CD4-positive, CD25-positive, alpha-beta regulatory T cell (primary cell): ENCODE measurements at regions not wholly inside any gene's neighbourhood (a gene's known extent, or its start where the extent isn't known, plus 50 kb on each side); places are given as distances from the start of the nearest gene placed in this dataset.
"Not testable (repeated sequence)": the region's sequence is repeated elsewhere in the genome, so short reads cannot be mapped to it uniquely, and the experiment has no call there.

Experiments used
- ATAC-seq, 2 donors: fragments of 150-1000 bp; cut with Tn5 transposase; one replicate each; pipeline ENCODE4 v1.10.0; 2021; ENCODE audit warnings: low read depth in 2 of 2, moderate number of reproducible peaks in 2 of 2, moderate library complexity in 1 of 2
- DNase-seq, 3 donors: peaks; one replicate each; pipeline versions ENCODE4 v3.0.0 to v3.0.0-alpha.2; 2012 to 2022; ENCODE audit warnings: mixed read lengths in 1 of 3
- H3K27ac ChIP-seq: one replicate; pipeline ENCODE4 v1.7.0; 2013; ENCODE audit warnings: mild to moderate bottlenecking, low read length; ENCODE audit not compliant: insufficient read depth, poor library complexity, severe bottlenecking
- H3K27me3 ChIP-seq: one replicate; pipeline ENCODE4 v1.7.0; 2013; ENCODE audit warnings: low read length; ENCODE audit not compliant: control insufficient read depth, insufficient read depth
- H3K36me3 ChIP-seq: one replicate; pipeline ENCODE4 v1.7.0; 2013; ENCODE audit warnings: mild to moderate bottlenecking, low read length, moderate library complexity; ENCODE audit not compliant: control insufficient read depth, insufficient read depth
- H3K4me1 ChIP-seq: 2 replicates; pipeline ENCODE4 v1.7.0; 2013; ENCODE audit warnings: mild to moderate bottlenecking, low read length; ENCODE audit not compliant: insufficient read depth, control insufficient read depth, poor library complexity, severe bottlenecking
- H3K4me3 ChIP-seq: one replicate; pipeline ENCODE4 v1.7.0; 2013; ENCODE audit warnings: low read depth, mild to moderate bottlenecking, low read length, moderate library complexity
- H3K9me3 ChIP-seq, 2 experiments: 1 replicate in 1 of 2; 2 replicates in 1 of 2; pipeline ENCODE4 v1.7.0; 2013; ENCODE audit warnings: low read length in 2 of 2, mild to moderate bottlenecking in 1 of 2, moderate library complexity in 1 of 2; ENCODE audit not compliant: control insufficient read depth in 2 of 2
- H3K27ac Mint-ChIP-seq, 3 donors: one replicate each; pipeline ENCODE4 v1.8.0; 2020 to 2022; ENCODE audit warnings: mild to moderate bottlenecking in 3 of 3, mixed read lengths in 3 of 3, moderate library complexity in 2 of 3
- H3K27me3 Mint-ChIP-seq: one replicate; pipeline ENCODE4 v1.8.0; 2022; ENCODE audit warnings: mild to moderate bottlenecking, mixed read lengths
- H3K36me3 Mint-ChIP-seq: one replicate; pipeline ENCODE4 v1.8.0; 2020; ENCODE audit warnings: mixed read lengths
- H3K4me1 Mint-ChIP-seq, 4 donors: one replicate each; pipeline ENCODE4 v1.8.0; 2020 to 2022; ENCODE audit warnings: mixed read lengths in 4 of 4, mild to moderate bottlenecking in 1 of 4
- H3K4me3 Mint-ChIP-seq, 4 donors: one replicate each; pipeline ENCODE4 v1.8.0; 2020 to 2022; ENCODE audit warnings: mild to moderate bottlenecking in 4 of 4, mixed read lengths in 4 of 4, moderate library complexity in 3 of 4
- H3K9me3 Mint-ChIP-seq, 7 donors: one replicate each; pipeline ENCODE4 v1.8.0; 2020 to 2022; ENCODE audit warnings: mixed read lengths in 7 of 7, mild to moderate bottlenecking in 3 of 7, moderate library complexity in 2 of 7

DNA sequence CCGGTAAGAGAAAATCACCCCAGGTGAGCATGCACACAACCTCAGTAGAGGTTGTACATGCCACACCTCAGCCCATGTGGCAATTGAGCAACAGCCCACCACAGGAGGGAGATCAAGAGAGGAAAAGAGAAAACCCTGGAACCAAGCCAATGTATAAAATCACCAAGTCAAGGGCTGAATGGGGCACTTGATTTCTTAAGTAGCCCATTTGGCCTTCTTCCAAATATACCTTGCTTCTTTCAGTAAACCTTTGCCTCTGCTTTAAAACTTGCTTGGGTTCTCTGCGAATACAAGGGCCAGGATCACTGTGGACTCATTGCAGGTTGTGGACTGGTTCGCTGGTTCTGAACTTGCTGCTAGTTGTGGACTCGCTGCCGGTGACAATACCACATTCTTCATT is 1814.0 kb downstream of the PLA2G4A start:
- no peak for DNase-seq
- Histone ChIP-seq H3K9me3 (peaks cover 0 to 2% of the 10 kb centered on the region in 2 experiments), H3K27ac (no peak overlapping the region), H3K27me3 (no peaks in the 10 kb centered on the region), H3K4me3 (no peak overlapping the region), H3K4me1 (no peaks in the 10 kb centered on the region), H3K36me3 (no peaks in the 10 kb centered on the region)
- Mint-ChIP-seq H3K27ac (no peak overlapping the region), H3K9me3 (peaks cover 2 to 21% (median 5%) of the 10 kb centered on the region in 7 donors), H3K36me3 (no peaks in the 10 kb centered on the region), H3K4me1 (no peaks in the 10 kb centered on the region), H3K27me3 (no peaks in the 10 kb centered on the region), H3K4me3 (no peak overlapping the region)
- ATAC-seq = no peak

DNA sequence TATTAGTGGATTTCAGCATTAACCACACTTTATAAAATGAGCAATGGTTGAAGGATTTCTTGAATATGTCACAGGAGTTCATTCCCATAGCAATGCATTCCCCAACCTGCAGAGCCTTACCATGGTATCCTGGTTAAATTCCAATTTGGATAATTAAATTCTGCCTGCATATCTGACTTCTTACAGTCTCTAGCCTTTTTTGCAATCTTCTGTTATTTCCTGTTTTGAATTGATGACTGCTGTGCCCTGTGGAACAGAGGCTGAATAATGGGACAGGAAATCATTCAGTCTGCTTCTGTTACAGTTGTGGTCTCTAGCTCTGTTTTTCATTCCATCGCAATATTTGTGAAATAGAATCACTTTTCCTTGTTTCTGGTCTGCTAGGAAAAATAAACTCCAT is 1823.9 kb downstream of the PLA2G4A start:
- Histone ChIP-seq H3K4me1 (no peaks in the 10 kb centered on the region), H3K9me3 (no peaks in the 10 kb centered on the region), H3K27ac (no peak overlapping the region), H3K36me3 (no peaks in the 10 kb centered on the region), H3K27me3 (no peaks in the 10 kb centered on the region), H3K4me3 (no peak overlapping the region)
- Mint-ChIP-seq H3K27ac (no peak overlapping the region), H3K4me1 (no peaks in the 10 kb centered on the region), H3K36me3 (no peaks in the 10 kb centered on the region), H3K4me3 (no peak overlapping the region), H3K9me3 (peaks cover 0 to 7% (median 4%) of the 10 kb centered on the region in 7 donors), H3K27me3 (no peaks in the 10 kb centered on the region)
- ATAC-seq = no peak
- no peak for DNase-seq

DNA sequence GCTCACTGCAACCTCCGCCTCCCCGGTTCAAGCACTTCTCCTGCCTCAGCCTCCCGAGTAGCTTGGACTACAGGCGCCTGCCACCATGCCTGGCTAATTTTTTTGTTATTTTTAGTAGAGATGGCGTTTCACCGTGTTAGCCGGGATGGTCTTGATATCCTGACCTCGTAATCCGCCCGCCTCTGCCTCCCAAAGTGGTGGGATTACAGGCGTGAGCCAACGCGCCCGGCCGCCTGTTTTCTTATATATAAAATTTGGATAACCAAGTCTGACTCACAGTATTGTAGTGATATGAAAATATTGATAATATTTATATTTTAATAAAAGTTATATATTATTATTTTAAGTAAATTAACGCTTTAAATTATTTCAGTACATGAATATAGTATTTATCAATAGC is 1821.7 kb downstream of the BRINP3 start:
- not testable (repeated sequence) for H3K27me3 Mint-ChIP-seq, H3K27ac ChIP-seq, H3K9me3 ChIP-seq, H3K27me3 ChIP-seq, H3K27ac Mint-ChIP-seq, DNase-seq, H3K36me3 ChIP-seq, H3K4me3 ChIP-seq, H3K4me1 Mint-ChIP-seq, H3K4me3 Mint-ChIP-seq, H3K9me3 Mint-ChIP-seq, H3K4me1 ChIP-seq, H3K36me3 Mint-ChIP-seq, ATAC-seq

DNA sequence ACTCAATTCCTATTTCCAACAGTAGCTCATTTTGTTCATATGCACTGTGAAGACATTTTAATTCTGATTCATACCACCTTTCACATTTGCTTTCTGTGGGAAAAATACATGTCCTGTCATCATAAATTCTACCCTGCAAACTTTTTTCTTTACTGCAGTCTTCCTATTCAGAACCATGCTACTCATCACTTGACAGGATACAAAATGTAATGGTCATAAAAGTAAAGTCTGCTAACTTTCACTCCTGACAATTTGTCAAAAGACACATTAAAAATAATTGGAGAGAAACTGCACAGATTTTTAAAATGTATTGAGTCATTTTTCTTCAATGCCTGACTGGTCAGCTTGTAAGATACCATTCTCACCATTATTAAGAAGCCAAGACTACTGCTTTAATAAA is 1817.1 kb downstream of the BRINP3 start:
- Mint-ChIP-seq H3K36me3 (no peaks in the 10 kb centered on the region), H3K9me3 (peaks cover 0 to 2% (median 0%) of the 10 kb centered on the region in 7 donors), H3K4me3 (no peak overlapping the region), H3K4me1 (no peaks in the 10 kb centered on the region), H3K27me3 (no peaks in the 10 kb centered on the region), H3K27ac (no peak overlapping the region)
- Histone ChIP-seq H3K9me3 (peaks cover under 1 to 2% of the 10 kb centered on the region in 2 experiments), H3K36me3 (no peaks in the 10 kb centered on the region), H3K4me1 (no peaks in the 10 kb centered on the region), H3K4me3 (no peak overlapping the region), H3K27ac (no peak overlapping the region), H3K27me3 (no peaks in the 10 kb centered on the region)
- DNase-seq (no peak), ATAC-seq (no peak)

DNA sequence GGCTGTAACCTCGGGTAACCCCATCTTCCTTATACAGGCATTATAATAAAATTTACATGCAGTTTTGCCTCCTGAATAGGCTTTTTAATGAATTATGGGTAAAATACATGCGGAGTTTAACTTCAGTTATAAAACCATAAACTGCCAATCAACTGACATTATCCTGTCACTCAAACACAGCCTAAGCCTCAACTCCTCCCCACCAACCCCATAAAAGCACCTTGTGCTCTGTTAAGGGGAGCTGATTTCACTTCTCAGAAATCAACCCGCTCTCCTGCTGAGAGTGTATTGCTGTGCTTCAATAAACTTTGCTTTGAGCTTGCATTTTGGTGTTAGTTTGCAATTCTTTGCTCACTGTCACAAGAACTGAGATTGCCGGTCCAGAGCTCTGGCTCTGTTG is 1812.2 kb downstream of the BRINP3 start:
- Histone ChIP-seq H3K27me3 (no peaks in the 10 kb centered on the region), H3K9me3 (peaks cover 2 to 19% of the 10 kb centered on the region in 2 experiments), H3K36me3 (no peaks in the 10 kb centered on the region), H3K27ac (no peak overlapping the region), H3K4me1 (no peaks in the 10 kb centered on the region), H3K4me3 (no peak overlapping the region)
- H3K27ac Mint-ChIP-seq = no peak overlapping the region
- DNase-seq (no peak), ATAC-seq (no peak)
- H3K27me3 Mint-ChIP-seq = no peaks in the 10 kb centered on the region
- no peaks in the 10 kb centered on the region for H3K4me1 Mint-ChIP-seq
- peaks cover 0 to 12% (median 4%) of the 10 kb centered on the region in 7 donors for H3K9me3 Mint-ChIP-seq
- H3K4me3 Mint-ChIP-seq = no peak overlapping the region
- H3K36me3 Mint-ChIP-seq = no peaks in the 10 kb centered on the region

DNA sequence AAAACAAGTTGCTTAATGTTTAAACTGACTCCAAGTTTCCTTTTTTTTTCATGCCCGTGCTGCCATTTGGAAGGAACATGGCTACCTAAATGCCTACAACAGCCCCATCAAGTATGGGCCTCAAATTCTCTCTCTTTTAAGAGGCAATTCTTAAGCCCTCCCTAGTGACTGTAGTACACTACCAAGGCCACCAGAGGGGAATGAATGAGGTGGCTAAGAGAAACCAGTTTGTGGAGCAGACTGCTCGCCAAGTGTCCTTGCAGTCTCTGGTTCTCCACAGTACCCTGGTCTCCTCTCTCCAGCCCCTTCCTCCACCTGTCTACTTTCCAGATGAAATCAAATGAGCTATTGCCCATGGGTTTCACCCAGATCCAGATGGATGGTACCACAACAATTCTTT is 1809.6 kb downstream of the BRINP3 start:
- no peaks in the 10 kb centered on the region for H3K27me3 Mint-ChIP-seq
- H3K9me3 Mint-ChIP-seq = peaks cover 0 to 18% (median 6%) of the 10 kb centered on the region in 7 donors
- no peaks in the 10 kb centered on the region for H3K36me3 ChIP-seq
- H3K4me1 ChIP-seq = no peaks in the 10 kb centered on the region
- H3K4me3 ChIP-seq = no peak overlapping the region
- no peaks in the 10 kb centered on the region for H3K36me3 Mint-ChIP-seq
- H3K4me1 Mint-ChIP-seq = no peaks in the 10 kb centered on the region
- no peaks in the 10 kb centered on the region for H3K27me3 ChIP-seq
- no peak overlapping the region for H3K27ac Mint-ChIP-seq
- H3K27ac ChIP-seq = no peak overlapping the region
- no peak overlapping the region for H3K4me3 Mint-ChIP-seq
- H3K9me3 ChIP-seq = peaks cover 2 to 19% of the 10 kb centered on the region in 2 experiments
- no peak for DNase-seq
- ATAC-seq = no peak

DNA sequence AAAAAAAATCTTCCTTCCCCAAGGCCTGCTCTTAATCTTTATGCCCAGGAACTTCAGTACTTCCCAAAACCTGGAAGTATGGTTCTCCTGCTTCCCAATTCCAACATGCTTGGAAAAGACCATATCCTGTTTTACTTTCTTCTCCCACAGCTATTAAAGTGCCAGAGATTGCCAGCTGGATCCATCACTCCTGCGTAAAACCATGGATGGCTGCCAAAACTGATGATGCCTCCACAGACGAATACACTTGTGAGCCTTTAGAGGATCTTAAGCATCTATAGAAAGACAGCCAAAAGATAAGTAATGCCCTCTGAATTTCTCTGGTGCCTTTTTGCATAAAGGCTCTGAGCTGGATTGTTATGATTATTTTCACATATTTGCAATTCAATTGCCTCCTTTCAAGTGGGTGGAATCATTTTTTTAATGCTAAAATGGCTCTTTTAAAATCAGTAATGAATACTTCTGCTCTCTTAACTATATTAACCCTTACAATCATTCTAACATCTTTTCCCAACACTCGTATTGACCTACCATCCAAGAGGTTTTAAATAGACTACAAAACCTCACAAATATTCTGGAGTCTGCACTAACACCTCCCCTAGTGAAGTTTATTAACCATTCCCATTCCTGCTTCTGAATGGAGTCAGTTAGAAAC is 1807.8 kb downstream of the BRINP3 start:
- H3K4me1 Mint-ChIP-seq = no peaks in the 10 kb centered on the region
- no peak overlapping the region for H3K27ac Mint-ChIP-seq
- Histone ChIP-seq H3K27me3 (no peaks in the 10 kb centered on the region), H3K4me3 (no peak overlapping the region), H3K4me1 (no peaks in the 10 kb centered on the region), H3K27ac (no peak overlapping the region), H3K36me3 (no peaks in the 10 kb centered on the region), H3K9me3 (peaks cover 2 to 19% of the 10 kb centered on the region in 2 experiments)
- DNase-seq = no peak
- no peaks in the 10 kb centered on the region for H3K27me3 Mint-ChIP-seq
- no peaks in the 10 kb centered on the region for H3K36me3 Mint-ChIP-seq
- H3K9me3 Mint-ChIP-seq = peaks cover 0 to 18% (median 6%) of the 10 kb centered on the region in 7 donors
- no peak for ATAC-seq
- H3K4me3 Mint-ChIP-seq = no peak overlapping the region

DNA sequence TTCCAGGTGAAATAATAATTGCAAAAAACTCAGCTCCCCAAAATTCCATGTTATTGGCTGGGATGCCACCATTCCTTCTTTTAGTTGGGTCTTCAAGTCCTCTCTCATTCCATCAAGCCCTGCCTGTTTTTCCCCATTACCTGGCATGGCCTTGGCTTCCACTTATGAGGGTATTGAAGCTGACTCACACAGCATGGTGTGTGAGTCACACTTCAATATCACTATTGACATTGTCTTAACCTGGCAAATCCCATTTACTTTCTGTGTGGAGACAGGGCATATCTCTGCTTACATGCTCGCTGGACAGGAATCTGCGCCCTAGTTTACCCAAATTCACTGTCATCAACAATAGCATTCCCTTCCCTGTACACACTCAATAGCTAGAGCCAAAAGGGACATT is 1806.8 kb downstream of the BRINP3 start:
- Histone ChIP-seq H3K27ac (no peak overlapping the region), H3K4me1 (no peaks in the 10 kb centered on the region), H3K9me3 (peaks cover 0 to 16% of the 10 kb centered on the region in 2 experiments), H3K27me3 (no peaks in the 10 kb centered on the region), H3K36me3 (no peaks in the 10 kb centered on the region), H3K4me3 (no peak overlapping the region)
- Mint-ChIP-seq H3K36me3 (no peaks in the 10 kb centered on the region), H3K27me3 (no peaks in the 10 kb centered on the region), H3K4me1 (no peaks in the 10 kb centered on the region), H3K27ac (no peak overlapping the region), H3K4me3 (no peak overlapping the region), H3K9me3 (peaks cover 0 to 18% (median 7%) of the 10 kb centered on the region in 7 donors)
- DNase-seq (no peak), ATAC-seq (no peak)
